GM12878 (cell line): ENCODE measurements at regions not wholly inside any gene's neighbourhood (a gene's known extent, or its start where the extent isn't known, plus 50 kb on each side); places are given as distances from the start of the nearest gene placed in this dataset.
"Not testable (repeated sequence)": the region's sequence is repeated elsewhere in the genome, so short reads cannot be mapped to it uniquely, and the experiment has no call there.

Experiments
- ATAC-seq: fragments of 200-7000 bp; cut with Tn5 transposase; 3 replicates; pipeline ENCODE4 v1.9.1; 2020; ENCODE audit warnings: mild to moderate bottlenecking, moderate library complexity
- BruUV-seq: library from RNA; stranded (reverse); fragments of 400-500 nt; replicated peaks from 2 replicates; lab custom pipeline; 2021; lab: Mats Ljungman, UMichigan
- CTCF ChIA-PET: fragments of 300-600 bp; sonication (Branson Sonifier 250); formaldehyde crosslinking; extraction: SDS; loops from one replicate; lab custom pipeline; 2021; ENCODE audit warnings: inconsistent platforms; lab: Yijun Ruan, JAX
- POLR2A ChIA-PET: fragments of 350-600 bp; formaldehyde crosslinking; extraction: SDS; loops from one replicate; lab custom pipeline; 2021; ENCODE audit warnings: inconsistent platforms; lab: Charles Lee
- RAD21 ChIA-PET: fragments of 300-600 bp; sonication (Branson Sonifier 250); formaldehyde crosslinking; loops from one replicate; lab custom pipeline; 2023; ENCODE audit warnings: antibody characterized with exemption; ENCODE audit not compliant: unreplicated experiment; lab: Charles Lee
- SMC1A ChIA-PET: fragments of 300-600 bp; sonication (Branson Sonifier 250); formaldehyde crosslinking; loops from one replicate; lab custom pipeline; 2023; ENCODE audit not compliant: unreplicated experiment, uncharacterized antibody; lab: Charles Lee
- DNase-seq: peaks from one replicate; pipeline ENCODE4 v3.0.0-alpha.2; 2011; ENCODE audit warnings: low read depth, low spot score
- FAIRE-seq: peaks from 3 replicates; lab custom pipeline; 2011; peaks lifted over from hg19 to GRCh38; lab: Jason Lieb, UNC
- H2AFZ ChIP-seq: 2 replicates; pipeline ENCODE4 v1.6.0; 2011; ENCODE audit warnings: low read depth, low read length, control low read depth; ENCODE audit not compliant: control insufficient read depth
- H3K27ac ChIP-seq: 2 replicates; pipeline ENCODE4 v1.5.1; 2011; ENCODE audit warnings: control low read depth; ENCODE audit not compliant: control insufficient read depth, insufficient read depth
- H3K27me3 ChIP-seq, 2 experiments: replicated peaks in 1 of 2; 2 replicates each; pipeline versions ENCODE4 v1.6.0 to v1.6.1; 2011; ENCODE audit warnings: low read length in 1 of 2; ENCODE audit not compliant: control insufficient read depth in 2 of 2, insufficient read depth in 2 of 2
- H3K36me3 ChIP-seq, 2 experiments: 2 replicates each; pipeline ENCODE4 v1.5.1; 2011; ENCODE audit warnings: low read length in 1 of 2; ENCODE audit not compliant: control insufficient read depth in 2 of 2, insufficient read depth in 2 of 2
- H3K4me1 ChIP-seq: 2 replicates; pipeline ENCODE4 v1.6.1; 2011; ENCODE audit warnings: mild to moderate bottlenecking, low read length, moderate library complexity, mixed read lengths; ENCODE audit not compliant: control insufficient read depth, insufficient read depth
- H3K4me2 ChIP-seq: 2 replicates; pipeline ENCODE4 v1.6.0; 2011; ENCODE audit warnings: control low read depth; ENCODE audit not compliant: control insufficient read depth, insufficient read depth
- H3K4me3 ChIP-seq: fragments of 200-600 bp; sonication (generic); 2 replicates; pipeline ENCODE4 v1.5.1; 2016
- H3K79me2 ChIP-seq: 2 replicates; pipeline ENCODE4 v1.6.0; 2011; ENCODE audit warnings: low read length; ENCODE audit not compliant: control insufficient read depth, insufficient read depth
- H3K9ac ChIP-seq: 2 replicates; pipeline ENCODE4 v1.8.0; 2011; ENCODE audit warnings: low read length, control low read depth, mixed read lengths; ENCODE audit not compliant: control insufficient read depth, insufficient read depth
- H3K9me3 ChIP-seq: replicated peaks from 3 replicates; pipeline ENCODE4 v1.5.1; 2011; ENCODE audit warnings: mild to moderate bottlenecking, low read length; ENCODE audit not compliant: control insufficient read depth, insufficient read depth
- H4K20me1 ChIP-seq: 2 replicates; pipeline ENCODE4 v1.6.0; 2011; ENCODE audit not compliant: control insufficient read depth, insufficient read depth
- WGBS: methylation state at CpG from one replicate; pipeline ENCODE4 v1.1.6; 2016; ENCODE audit warnings: low lambda C conversion rate; ENCODE audit not compliant: insufficient replicate concordance, insufficient coverage; ENCODE audit errors: missing lambda C conversion rate; 5-methylcytosine and 5-hydroxymethylcytosine counted together
- in situ Hi-C: fragments of 300-500 bp; cut with MboI; formaldehyde crosslinking; loops from 9 replicates; pipeline ENCODE4 v1.14.3; 2018; ENCODE audit warnings: mixed read lengths
- intact Hi-C: fragments of 100-400 bp; cut with micrococcal nuclease; formaldehyde crosslinking; loops from one replicate; pipeline ENCODE4 v1.14.2; 2022; ENCODE audit not compliant: unreplicated experiment

DNA sequence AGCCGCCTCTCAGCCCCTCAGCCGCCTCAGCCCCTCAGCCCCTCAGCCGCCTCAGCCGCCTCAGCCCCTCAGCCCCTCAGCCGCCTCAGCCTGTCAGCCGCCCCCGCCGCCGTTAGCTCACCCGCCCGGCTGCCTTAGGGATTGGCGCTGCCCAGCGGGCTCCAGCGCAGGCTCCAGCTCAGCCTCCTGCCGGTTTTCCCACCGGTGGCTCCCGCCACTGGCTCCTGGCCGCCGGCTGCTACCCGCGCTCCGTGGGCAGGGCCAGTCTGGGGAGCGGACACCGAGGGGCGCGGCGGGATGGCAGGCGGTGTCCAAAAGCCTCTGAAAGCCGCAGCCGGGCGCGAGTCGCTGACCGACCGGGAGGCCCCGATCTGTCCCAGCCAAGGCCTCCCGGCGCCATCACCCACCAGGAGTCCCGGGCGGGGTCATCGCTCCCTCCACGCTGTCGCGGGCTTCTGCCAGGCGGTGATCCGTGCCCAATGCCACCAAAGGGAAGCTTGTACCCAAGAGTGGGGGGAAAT is 1532.7 kb downstream of the REEP3 start:
- 87% methylated on average over 35 of the region's 46 CpGs for WGBS

DNA sequence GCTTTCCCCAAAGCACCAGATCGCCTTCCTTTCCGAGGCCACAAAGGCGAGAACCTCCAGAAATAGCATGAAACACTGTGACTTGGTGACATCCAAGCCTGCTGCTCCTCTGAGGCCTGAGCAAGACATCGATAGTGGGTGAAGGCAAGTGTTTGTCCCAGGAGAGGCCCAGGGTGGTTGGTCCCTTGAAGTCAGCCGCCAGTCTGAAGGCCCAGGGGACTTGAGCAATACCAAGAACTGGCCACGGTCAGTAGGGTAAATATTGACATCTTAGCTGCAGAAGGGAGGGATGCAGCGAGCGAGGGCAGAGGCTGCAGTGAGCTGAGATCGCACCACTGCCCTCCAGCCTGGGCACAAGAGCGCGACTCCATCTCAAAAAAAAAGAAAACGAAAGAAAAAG is 1533.5 kb downstream of the REEP3 start:
- DNase-seq, RAD21 ChIA-PET, H3K27me3 ChIP-seq, BruUV-seq, H3K36me3 ChIP-seq, H3K4me1 ChIP-seq, intact Hi-C loops, H3K9ac ChIP-seq, H3K4me2 ChIP-seq, H3K27ac ChIP-seq, H2AFZ ChIP-seq, FAIRE-seq, H3K79me2 ChIP-seq, ATAC-seq, H4K20me1 ChIP-seq, POLR2A ChIA-PET, H3K4me3 ChIP-seq, H3K9me3 ChIP-seq, CTCF ChIA-PET, SMC1A ChIA-PET, in situ Hi-C loops: not testable (repeated sequence)
- WGBS = 38% methylated on average over 12 of the region's 12 CpGs

More for the DNA sequence above, 1532.7 kb downstream of the REEP3 start:
- H3K4me1 ChIP-seq, H4K20me1 ChIP-seq, CTCF ChIA-PET, H3K79me2 ChIP-seq, H3K9ac ChIP-seq, ATAC-seq, H3K9me3 ChIP-seq, H2AFZ ChIP-seq, BruUV-seq, H3K4me2 ChIP-seq, H3K27ac ChIP-seq, FAIRE-seq, H3K27me3 ChIP-seq, POLR2A ChIA-PET, RAD21 ChIA-PET, intact Hi-C loops, H3K4me3 ChIP-seq, DNase-seq, in situ Hi-C loops, H3K36me3 ChIP-seq, SMC1A ChIA-PET: not testable (repeated sequence)
